ENCODE measurements at regions not wholly inside any gene's neighbourhood (a gene's known extent, or its start where the extent isn't known, plus 50 kb on each side); places are given as distances from the start of the nearest gene placed in this dataset.
"Not testable (repeated sequence)": the region's sequence is repeated elsewhere in the genome, so short reads cannot be mapped to it uniquely, and the experiment has no call there.

DNA sequence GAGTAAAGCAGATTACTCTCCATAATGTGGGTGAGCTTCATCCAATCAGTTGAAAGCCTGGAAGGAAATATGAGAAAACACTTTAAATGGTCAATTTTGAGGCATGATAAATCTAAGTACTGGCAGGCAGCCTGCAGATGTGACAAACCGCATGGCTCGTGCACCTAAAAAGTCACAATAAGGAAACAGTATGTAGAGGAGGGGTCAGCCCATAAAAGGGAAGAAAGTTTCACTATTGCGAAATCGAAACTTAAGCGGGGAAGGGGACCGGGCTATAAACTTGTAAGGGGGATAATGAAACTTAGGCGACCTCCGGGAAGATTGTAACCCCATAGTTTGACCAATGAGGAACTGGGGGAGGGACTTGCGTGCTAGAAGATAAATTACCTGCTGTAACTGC lies 109.8 kb downstream of the PLPPR4 start:
- no peak overlapping the region for H3K4me3 ChIP-seq (ENCODE audit: low read depth, low read length)
- DNase-seq (ENCODE audit: low read depth): no peak
- TF ChIP-seq, protein P1, sequence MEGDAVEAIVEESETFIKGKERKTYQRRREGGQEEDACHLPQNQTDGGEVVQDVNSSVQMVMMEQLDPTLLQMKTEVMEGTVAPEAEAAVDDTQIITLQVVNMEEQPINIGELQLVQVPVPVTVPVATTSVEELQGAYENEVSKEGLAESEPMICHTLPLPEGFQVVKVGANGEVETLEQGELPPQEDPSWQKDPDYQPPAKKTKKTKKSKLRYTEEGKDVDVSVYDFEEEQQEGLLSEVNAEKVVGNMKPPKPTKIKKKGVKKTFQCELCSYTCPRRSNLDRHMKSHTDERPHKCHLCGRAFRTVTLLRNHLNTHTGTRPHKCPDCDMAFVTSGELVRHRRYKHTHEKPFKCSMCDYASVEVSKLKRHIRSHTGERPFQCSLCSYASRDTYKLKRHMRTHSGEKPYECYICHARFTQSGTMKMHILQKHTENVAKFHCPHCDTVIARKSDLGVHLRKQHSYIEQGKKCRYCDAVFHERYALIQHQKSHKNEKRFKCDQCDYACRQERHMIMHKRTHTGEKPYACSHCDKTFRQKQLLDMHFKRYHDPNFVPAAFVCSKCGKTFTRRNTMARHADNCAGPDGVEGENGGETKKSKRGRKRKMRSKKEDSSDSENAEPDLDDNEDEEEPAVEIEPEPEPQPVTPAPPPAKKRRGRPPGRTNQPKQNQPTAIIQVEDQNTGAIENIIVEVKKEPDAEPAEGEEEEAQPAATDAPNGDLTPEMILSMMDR (IDR thresholded peaks at IDR 0.05; ENCODE audit: insufficient read depth, low read length): no peak

DNA sequence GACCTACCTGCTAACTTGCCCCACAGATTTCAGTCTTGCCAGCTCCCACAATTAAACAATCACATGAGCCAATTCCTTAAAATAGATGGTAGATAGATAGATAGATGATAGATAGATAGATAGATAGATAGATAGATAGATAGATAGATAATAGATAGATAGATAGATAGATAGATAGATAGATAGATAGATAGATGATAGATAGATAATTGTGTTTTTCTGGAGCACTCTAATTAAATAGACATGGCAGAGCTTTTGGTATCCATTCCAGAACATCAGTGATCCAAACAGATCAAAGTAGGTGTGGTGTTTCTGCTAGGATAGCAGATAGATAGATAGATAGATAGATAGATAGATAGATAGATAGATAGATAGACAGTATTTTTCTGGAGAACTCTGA lies 110.4 kb downstream of the PLPPR4 start:
- H3K4me3 ChIP-seq (ENCODE audit: low read depth, low read length); DNase-seq (ENCODE audit: low read depth): not testable (repeated sequence)

DNA sequence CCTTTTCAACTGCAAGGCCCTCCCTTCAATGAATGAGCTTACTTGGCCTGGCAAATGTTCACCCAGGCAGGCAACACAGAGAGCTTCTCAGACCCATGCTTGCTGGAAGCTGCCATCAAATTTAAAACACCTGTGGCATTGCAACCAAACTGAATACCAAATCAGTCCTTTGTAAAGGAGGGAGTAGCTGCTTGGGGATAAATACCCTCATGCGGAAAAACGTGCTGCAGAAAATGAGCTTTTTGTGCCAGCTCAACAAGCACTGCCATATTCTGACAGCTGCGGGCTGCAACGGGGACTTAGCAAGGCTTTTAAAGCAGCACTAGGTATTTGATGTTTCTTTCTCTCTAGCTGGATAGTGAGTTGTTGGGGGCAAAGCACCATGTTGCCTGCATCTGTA lies 119.7 kb downstream of the PLPPR4 start:
- TF ChIP-seq, protein P1 (IDR thresholded peaks at IDR 0.05; ENCODE audit: insufficient read depth, low read length): no peak
- no peak overlapping the region for H3K4me3 ChIP-seq (ENCODE audit: low read depth, low read length)
- no peak for DNase-seq (ENCODE audit: low read depth)

DNA sequence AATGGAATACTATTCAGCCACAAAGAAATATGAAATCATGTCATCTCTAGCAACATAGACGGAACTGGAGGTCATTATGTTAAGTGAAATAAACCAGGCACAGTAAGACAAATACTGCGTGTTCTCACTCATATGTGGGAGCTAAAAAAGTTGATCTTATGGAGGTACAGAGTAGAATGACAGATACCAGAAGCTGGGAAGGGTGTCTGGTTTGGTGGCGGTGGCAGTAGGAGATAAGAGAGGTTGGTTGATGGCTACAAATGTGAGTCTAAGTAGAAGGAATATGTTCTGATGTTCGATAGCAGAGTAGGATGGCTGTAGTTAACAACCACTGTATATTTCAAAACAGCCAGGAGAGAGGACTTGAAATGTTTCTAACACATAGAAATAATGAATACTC lies 121.6 kb downstream of the PLPPR4 start:
- TF ChIP-seq, protein P1 (IDR thresholded peaks at IDR 0.05; ENCODE audit: insufficient read depth, low read length): no peak
- no peak overlapping the region for H3K4me3 ChIP-seq (ENCODE audit: low read depth, low read length)
- DNase-seq (ENCODE audit: low read depth): no peak

DNA sequence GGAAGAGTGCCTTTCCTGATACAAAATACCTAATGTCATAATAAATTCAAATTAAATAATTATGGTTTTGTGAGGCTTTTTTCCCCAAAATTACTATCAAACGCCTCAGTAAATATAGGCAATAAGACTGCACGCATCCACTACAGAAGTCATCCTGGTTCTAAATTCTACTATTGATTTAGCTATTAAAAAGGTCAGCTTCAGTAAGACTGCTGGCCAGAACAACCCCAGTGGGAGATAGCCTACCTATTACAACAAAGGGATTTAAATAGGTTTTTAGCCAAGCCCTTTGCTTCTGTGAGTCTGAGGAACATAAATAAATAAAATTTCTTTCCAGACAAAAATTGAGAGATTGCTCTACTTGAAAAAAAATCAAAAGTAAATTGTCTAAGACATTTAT lies 132.1 kb downstream of the PLPPR4 start:
- TF ChIP-seq, protein P1 (IDR thresholded peaks at IDR 0.05; ENCODE audit: insufficient read depth, low read length): no peak
- DNase-seq (ENCODE audit: low read depth): no peak
- no peak overlapping the region for H3K4me3 ChIP-seq (ENCODE audit: low read depth, low read length)

DNA sequence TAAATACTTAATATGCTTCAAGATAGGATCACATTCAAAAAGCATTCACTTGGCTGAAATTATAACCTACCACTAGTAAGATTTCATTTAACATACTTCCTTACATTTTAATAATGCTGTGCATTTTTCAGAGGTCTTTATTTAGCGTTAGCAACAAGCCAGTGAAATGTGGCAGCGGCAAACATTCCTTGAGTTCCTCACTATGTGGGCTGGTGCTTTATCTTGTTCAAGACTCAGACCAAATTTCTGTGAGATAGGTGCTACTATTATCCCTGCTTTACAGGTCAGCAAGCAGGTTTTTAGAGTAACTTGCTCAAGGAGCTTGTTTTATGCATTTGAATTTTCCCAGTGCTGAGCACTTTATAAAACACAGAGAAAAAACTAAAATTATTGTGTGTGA lies 132.7 kb downstream of the PLPPR4 start:
- no peak overlapping the region for H3K4me3 ChIP-seq (ENCODE audit: low read depth, low read length)
- peak; percentile 2 for DNase-seq (ENCODE audit: low read depth)

DNA sequence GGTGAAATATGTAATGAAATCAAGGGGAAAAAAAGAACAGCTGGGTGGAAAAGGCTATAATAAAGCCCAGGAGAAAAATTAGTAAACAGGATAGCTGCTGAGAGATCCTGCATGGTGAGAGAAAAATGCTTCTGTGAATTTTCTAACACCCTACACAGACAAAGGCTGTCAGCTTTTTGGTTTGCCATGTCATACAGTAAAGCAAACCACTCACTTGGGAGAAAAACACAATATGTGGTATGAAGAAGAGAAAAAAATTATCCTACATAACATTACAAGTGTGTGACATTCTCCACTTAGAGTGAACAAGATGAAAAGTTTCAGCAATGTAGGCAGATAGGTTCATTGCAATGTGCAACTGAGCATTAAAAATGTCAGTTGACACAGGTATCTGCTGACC lies 133.6 kb downstream of the PLPPR4 start:
- TF ChIP-seq, protein P1 (IDR thresholded peaks at IDR 0.05; ENCODE audit: insufficient read depth, low read length): no peak
- H3K4me3 ChIP-seq (ENCODE audit: low read depth, low read length): no peak overlapping the region
- DNase-seq (ENCODE audit: low read depth): no peak

More for the DNA sequence above, 132.7 kb downstream of the PLPPR4 start:
- TF ChIP-seq, protein P1 (IDR thresholded peaks at IDR 0.05; ENCODE audit: insufficient read depth, low read length): no peak

DNA sequence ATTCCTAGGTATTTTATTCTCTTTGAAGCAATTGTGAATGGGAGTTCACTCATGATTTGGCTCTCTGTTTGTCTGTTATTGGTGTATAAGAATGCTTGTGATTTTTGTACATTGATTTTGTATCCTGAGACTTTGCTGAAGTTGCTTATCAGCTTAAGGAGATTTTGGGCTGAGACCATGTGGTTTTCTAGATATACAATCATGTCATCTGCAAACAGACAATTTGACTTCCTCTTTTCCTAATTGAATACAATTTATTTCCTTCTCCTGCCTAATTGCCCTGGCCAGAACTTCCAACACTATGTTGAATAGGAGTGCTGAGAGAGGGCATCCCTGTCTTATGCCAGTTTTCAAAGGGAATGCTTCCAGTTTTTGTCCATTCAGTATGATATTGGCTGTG lies 137.3 kb downstream of the PLPPR4 start:
- H3K4me3 ChIP-seq (ENCODE audit: low read depth, low read length); DNase-seq (ENCODE audit: low read depth): not testable (repeated sequence)

DNA sequence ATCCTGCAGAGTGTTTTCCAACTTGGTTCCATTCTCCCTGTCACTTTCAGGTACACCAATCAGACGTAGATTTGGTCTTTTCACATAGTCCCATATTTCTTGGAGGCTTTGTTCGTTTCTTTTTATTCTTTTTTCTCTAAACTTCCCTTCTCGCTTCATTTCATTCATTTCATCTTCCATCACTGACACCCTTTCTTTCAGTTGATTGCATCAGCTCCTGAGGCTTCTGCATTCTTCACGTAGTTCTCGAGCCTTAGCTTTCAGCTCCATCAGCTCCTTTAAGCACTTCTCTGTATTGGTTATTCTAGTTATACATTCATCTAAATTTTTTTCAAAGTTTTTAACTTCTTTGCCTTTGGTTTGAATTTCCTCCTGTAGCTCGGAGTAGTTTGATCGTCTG lies 140.1 kb downstream of the PLPPR4 start:
- H3K4me3 ChIP-seq (ENCODE audit: low read depth, low read length); DNase-seq (ENCODE audit: low read depth): not testable (repeated sequence)

DNA sequence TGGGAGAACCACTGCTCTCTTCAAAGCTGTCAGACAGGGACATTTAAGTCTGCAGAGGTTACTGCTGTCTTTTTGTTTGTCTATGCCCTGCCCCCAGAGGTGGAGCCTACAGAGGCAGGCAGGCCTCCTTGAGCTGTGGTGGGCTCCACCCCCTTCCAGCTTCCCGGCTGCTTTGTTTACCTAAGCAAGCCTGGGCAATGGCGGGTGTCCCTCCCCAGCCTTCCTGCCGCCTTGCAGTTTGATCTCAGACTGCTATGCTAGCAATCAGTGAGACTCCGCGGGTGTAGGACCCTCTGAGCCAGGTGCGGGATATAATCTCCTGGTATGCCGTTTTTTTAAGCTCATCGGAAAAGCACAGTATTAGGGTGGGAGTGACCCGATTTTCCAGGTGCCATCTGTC lies 141.0 kb downstream of the PLPPR4 start:
- DNase-seq (ENCODE audit: low read depth); H3K4me3 ChIP-seq (ENCODE audit: low read depth, low read length): not testable (repeated sequence)
